A549 (cell line): ENCODE measurements at regions not wholly inside any gene's neighbourhood (a gene's known extent, or its start where the extent isn't known, plus 50 kb on each side); places are given as distances from the start of the nearest gene placed in this dataset.

Source experiments
- CBX8 ChIP-seq: fragments of 200-600 bp; sonication (generic); IDR thresholded peaks from 2 replicates; pipeline ENCODE4 v1.6.1; 2016
- CEBPB ChIP-seq, 2 experiments: fragments of >200 bp in 1 of 2; sonication (Bioruptor Twin) in 1 of 2; formaldehyde crosslinking in 1 of 2; IDR thresholded peaks; 2 replicates each; pipeline ENCODE4 v1.6.1; 2012 to 2016
- CHD4 ChIP-seq: fragments of 200-600 bp; sonication (generic); IDR thresholded peaks from 2 replicates; pipeline ENCODE4 v1.6.1; 2016; ENCODE audit warnings: antibody characterized with exemption, mild to moderate bottlenecking, borderline replicate concordance
- CTCF ChIP-seq: fragments of >200 bp; sonication (Bioruptor Twin); formaldehyde crosslinking; IDR thresholded peaks from 3 replicates; pipeline ENCODE4 v1.5.1; 2016
- FOSL2 ChIP-seq, 2 experiments: fragments of 450-650 bp in 1 of 2; fragments of >200 bp in 1 of 2; sonication (Bioruptor Twin) in 1 of 2; formaldehyde crosslinking; IDR thresholded peaks; 2 replicates each; pipeline versions ENCODE4 v1.5.0 to v1.6.1; 2016 to 2020; ENCODE audit warnings: mild to moderate bottlenecking in 1 of 2, moderate library complexity in 1 of 2
- MAFK ChIP-seq: fragments of 450-650 bp; IDR thresholded peaks from 2 replicates; pipeline ENCODE4 v1.6.1; 2014; ENCODE audit not compliant: partially characterized antibody
- MAX ChIP-seq: IDR thresholded peaks from 2 replicates; pipeline ENCODE4 v1.6.1; 2012
- PBX3 ChIP-seq: IDR thresholded peaks from 2 replicates; pipeline ENCODE4 v1.6.1; 2012
- PHF8 ChIP-seq: fragments of 200-600 bp; sonication (generic); IDR thresholded peaks from 2 replicates; pipeline ENCODE4 v1.6.1; 2016; ENCODE audit warnings: low read depth, mild to moderate bottlenecking, antibody characterized with exemption, moderate library complexity, borderline replicate concordance
- POLR2A ChIP-seq: IDR thresholded peaks from 2 replicates; pipeline ENCODE4 v1.6.1; 2012; ENCODE audit warnings: mild to moderate bottlenecking, low read length
- REST ChIP-seq: fragments of 200-600 bp; sonication (generic); IDR thresholded peaks from 2 replicates; pipeline ENCODE4 v1.6.1; 2016; ENCODE audit warnings: antibody characterized with exemption, mild to moderate bottlenecking, moderate library complexity
- USF2 ChIP-seq: fragments of 450-650 bp; IDR thresholded peaks from 2 replicates; pipeline ENCODE4 v1.6.1; 2014; ENCODE audit warnings: antibody characterized with exemption

- no peak for TF ChIP-seq CEBPB (IDR thresholded peaks at IDR 0.05)
- no peak for TF ChIP-seq MAX
- TF ChIP-seq PHF8 = no peak
- TF ChIP-seq CTCF = no peak
- no peak for TF ChIP-seq FOSL2 (IDR thresholded peaks at IDR 0.05)
- no peak for TF ChIP-seq FOSL2 (CRISPR knock-in tag; IDR thresholded peaks at IDR 0.05)
- no peak for TF ChIP-seq POLR2A
- no peak for TF ChIP-seq CHD4
- TF ChIP-seq CBX8 = no peak
- TF ChIP-seq MAFK = no peak
- TF ChIP-seq PBX3 = no peak
- TF ChIP-seq REST = no peak
- no peak for TF ChIP-seq USF2
Observed at GRCh38 chr11:42857344-42857743, 454.5 kb upstream of the API5 start.
